ENCODE measurements at regions not wholly inside any gene's neighbourhood (a gene's known extent, or its start where the extent isn't known, plus 50 kb on each side); places are given as distances from the start of the nearest gene placed in this dataset.
A peak's percentile ranks its signal among the peaks of the same experiment; 100 is the strongest.
"Not testable (repeated sequence)": the region's sequence is repeated elsewhere in the genome, so short reads cannot be mapped to it uniquely, and the experiment has no call there.

DNA sequence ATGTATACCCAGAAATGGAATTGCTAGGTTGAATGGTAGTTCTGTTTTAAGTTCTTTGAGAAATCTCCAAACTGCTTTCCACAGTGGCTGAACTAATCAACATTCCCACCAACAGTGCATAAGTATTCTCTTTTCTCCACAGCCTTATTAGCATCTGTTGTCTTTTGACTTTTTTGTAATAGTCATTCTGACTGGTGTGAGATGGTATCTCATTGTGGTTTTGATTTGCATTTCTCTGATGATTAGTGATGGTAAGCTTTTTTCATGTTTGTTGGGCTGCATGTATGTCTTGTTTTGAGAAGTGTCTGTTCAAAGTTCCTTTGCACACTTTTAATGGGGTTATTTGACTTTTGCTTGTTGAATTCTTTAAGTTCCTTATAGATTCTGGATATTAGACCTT lies 52.4 kb upstream of the EHHADH start:
- DNase-seq (ENCODE audit: low read depth) = not testable (repeated sequence)

DNA sequence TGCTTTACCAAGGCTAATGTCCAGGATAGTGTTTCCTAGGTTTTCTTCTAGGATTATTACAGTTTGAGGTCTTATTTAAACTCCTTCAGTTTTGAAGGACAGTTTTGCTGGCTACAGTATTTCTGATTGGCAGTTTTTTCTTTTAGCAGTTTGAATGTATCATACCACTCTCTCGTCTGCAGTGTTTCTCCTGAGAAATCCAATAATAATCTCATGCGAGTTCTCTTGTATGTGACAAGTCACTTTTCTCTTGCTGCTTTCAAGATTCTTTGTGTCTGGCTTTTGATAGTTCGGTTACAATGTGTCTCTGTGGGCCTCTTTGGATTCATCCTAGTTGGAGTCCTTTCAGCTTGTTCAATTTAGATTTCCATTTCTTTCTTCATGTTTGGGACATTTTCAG lies 53.0 kb upstream of the EHHADH start:
- DNase-seq (ENCODE audit: low read depth) = no peak

DNA sequence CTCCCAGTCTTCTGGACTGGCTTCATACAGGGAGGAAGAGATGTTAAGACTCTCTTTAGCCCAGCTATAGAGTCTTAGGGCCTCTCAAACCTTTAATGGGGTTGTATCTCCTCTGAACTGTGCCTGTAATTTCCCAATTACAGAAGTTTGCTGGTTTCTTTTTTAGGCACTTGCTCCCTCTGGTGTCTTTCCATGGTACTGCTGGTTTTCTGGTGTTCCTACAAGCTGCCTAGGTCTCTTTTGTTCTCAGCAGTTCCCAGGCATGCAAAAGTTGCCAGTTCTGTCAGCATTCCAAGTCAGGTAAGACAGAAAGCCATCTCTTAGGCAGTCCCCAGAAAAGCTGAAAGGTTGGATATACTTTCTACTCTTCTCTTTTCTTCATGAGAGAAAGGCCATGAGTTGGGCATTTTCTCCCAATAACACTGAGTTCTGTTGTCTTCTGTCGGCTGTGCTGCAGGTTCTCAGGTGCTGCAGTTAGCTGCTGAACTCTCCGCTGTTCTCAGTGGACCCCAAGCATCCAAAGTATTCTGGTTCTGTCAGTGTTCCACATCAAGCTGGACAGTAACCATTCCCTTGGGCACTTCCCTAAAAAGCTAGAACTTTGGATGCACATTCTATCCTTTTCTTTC lies 54.4 kb upstream of the EHHADH start:
- DNase-seq (ENCODE audit: low read depth) = peak; percentile 76

DNA sequence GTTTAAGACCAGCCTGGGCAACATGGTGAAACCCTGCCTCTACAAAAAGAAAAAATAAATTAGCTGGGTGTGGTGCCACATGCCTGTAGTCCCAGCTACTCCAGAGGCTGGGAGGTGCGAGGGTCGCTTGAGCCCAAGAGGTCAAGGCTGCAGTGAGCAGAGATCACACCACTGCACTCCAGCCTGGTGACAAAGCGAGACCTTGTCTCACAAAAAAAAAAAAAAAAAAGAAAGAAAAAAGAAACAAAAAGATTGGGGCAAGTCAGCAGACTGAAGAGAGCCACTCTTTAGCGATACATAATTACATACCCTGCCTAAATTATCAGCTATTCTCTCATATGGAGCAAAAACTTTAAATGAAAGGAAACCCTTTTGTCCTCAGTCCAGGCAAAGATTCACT lies 53.6 kb upstream of the MAP3K13 start:
- no peak for DNase-seq (ENCODE audit: low read depth)

DNA sequence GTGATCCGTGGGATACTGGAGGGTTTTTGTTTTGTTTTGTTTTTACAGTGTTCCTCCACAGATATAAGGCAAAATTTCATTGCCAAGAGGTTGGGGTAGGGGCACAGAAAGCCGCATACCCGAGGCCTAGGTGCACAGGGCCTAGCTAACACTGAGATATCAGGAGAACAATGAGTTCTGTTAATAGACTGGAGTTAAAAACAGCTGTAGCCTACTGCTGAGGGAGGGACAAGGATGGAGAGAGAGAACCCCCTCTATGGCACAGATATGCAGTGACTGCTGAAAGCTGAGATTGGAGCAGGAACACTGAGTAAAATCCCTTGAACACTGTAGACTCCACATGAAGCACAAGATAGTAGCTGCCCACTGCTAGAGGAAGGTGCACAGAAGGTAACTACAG lies 53.1 kb upstream of the MAP3K13 start:
- DNase-seq (ENCODE audit: low read depth) = no peak

DNA sequence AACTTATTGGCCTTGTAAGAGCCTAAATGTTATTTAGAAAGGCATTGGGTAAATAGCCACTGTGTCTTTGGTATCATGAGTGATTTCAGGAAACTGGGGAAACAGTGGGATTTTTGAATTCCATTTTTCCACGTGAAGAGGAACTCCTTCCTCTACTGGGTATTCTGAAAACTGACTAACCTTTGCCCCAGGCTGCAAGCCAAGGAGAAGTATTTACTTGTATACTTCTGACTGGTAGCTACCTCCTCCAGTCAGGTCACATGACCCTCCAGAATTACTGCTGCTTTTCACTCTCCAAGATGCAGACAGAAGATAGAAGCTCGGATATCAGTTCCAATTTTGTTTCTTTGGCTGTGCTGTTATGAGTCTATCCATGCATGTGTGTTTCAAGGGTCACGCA lies 50.9 kb upstream of the MAP3K13 start:
- no peak for DNase-seq (ENCODE audit: low read depth)
